HG03103 (cell line): ENCODE measurements at regions not wholly inside any gene's neighbourhood (a gene's known extent, or its start where the extent isn't known, plus 50 kb on each side); places are given as distances from the start of the nearest gene placed in this dataset.

Source experiments
- ATAC-seq: cut with Tn5 transposase; IDR thresholded peaks from one replicate; pipeline ENCODE4 v1.9.1; 2021; ENCODE audit warnings: low read depth; ENCODE audit not compliant: unreplicated experiment

DNA sequence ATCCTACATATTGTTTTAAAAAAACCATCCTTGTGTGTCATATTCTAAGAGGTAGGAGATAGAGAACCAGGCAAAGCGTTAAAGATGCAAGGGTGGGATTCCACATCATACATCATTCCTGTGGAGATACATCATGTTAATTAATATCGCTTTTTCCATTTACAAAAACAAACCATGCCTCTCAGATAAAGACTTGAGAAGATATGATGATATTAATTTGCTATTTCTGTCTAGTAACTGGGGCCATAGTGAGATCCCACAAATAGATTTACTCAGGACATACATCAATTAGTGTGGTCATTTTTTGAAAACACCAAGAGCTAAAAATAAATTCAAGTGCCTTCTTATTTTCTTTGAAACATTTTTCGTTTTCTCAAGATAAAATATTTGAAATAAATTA, 165.4 kb upstream of the TARS1 start:
- no peak for ATAC-seq

GRCh38 chr5:33275921-33276627, 164.7 kb upstream of the TARS1 start:
- no peak for ATAC-seq

DNA sequence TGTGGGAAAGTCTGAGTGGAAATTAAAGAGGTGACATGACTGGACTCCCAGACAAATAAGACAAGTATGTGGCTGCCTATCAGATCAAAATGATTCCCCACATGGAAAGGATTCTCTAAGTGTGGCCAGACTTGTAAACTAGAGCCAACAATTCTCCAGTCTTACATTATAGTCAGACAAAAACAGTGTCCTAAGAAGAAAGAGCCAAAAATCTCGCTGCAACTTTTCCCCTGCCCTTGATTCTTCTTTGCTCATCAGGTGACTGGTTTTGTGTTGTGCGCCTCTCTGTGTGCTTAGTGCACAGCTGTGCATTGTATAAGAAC, 164.2 kb upstream of the TARS1 start:
- no peak for ATAC-seq

DNA sequence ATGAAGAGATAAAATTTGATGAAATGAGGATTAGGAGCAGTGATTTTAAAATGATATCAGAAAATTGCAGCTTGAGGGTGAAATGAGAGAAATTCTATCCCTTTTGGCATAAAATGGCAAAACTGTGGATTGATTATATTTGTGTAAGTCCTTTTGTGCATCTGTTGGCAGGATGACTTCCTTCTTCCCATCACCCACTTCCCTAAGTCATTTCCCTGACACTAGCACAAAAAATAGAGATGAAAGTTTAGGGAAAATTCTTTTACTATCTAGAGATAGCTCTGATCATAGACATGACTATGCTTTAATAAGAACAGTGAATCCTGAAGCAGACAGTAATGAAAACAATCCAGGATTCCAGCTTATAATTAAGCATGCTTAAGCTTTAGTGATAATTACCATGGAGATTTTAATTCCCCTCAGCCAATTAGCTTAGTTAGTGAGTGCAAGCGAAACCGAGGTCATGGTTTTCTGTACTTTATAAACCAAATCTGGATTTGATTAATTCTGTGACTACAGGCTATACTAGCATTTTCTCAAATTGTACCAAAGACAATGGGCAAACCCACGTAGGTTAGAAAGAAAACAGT, 163.6 kb upstream of the TARS1 start:
- no peak for ATAC-seq

DNA sequence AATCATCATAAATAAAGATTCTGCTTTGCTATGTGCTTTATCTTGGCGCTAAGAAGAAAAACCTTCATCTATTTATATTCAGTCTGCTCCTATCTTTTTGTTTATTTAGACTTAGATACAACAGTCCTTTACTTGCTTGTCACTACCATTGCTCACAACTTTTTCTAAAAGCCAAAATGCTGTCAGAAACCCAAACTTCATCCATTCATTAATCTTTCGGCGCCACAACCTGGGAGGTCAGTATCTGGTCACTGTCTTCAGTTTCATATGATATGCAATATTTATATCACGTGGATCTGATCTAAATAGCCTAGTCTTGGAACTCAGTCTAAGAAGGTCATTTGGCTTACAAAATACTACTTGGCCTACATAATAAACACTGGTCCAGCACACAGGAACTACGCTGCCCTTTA, 159.3 kb upstream of the TARS1 start:
- ATAC-seq: no peak

DNA sequence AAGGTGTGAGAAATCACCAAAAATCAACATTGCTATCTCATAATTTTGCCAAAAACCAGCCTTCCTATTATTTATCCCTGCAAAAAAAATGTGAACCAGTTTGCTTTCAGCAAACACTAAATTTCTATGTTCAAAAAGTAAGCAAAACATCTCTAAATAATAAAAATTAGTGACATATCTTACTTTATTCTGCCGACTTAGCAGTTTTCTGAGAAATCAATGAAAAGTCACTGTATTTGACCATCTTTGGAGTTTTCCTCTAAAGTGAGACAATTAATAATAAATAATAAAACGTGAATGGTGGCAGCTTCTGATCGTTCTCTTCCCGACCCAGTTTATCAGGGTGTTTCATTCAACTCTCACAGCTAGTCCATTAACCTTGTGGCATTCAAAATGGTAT, 158.6 kb upstream of the TARS1 start:
- ATAC-seq: no peak

DNA sequence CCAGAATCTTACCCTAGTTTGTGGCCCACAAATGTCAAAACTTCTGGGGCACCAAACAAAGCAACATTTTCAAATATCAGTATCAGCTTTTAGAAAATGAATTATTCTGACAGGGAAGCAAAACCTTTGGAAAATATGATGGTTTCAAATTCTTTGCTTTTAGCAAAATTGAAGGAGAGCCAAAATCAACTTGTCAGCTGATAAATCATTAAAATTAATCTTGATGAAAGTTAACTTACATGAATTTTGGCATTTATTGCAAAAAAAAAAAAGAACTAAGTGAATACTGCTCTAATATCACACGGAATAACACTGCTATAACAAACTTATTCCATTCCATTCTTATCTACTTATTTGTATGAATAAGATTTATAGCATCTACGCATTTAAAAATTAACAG, 158.1 kb upstream of the TARS1 start:
- no peak for ATAC-seq

DNA sequence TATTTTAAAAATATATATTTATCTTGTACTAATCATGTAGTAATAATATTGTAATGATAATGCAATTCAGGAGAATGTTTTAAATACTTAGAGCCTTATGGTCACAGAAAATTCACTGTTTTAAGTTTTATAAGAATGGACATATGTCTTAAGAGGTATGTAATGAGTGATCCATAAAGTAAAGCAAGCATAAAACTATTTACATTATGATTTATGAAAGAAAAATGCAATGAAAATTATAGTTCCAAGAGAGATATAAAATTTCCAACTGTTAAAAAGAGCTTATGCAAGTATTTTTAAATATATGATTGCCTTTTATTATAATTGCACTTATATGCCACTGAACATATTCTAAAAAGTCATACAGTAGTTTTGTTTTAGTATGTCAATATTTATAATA, 157.5 kb upstream of the TARS1 start:
- no peak for ATAC-seq

GRCh38 chr5:33284681-33285080, 156.1 kb upstream of the TARS1 start:
- ATAC-seq: no peak

GRCh38 chr5:33287242-33287641, 153.5 kb upstream of the TARS1 start:
- ATAC-seq: no peak

DNA sequence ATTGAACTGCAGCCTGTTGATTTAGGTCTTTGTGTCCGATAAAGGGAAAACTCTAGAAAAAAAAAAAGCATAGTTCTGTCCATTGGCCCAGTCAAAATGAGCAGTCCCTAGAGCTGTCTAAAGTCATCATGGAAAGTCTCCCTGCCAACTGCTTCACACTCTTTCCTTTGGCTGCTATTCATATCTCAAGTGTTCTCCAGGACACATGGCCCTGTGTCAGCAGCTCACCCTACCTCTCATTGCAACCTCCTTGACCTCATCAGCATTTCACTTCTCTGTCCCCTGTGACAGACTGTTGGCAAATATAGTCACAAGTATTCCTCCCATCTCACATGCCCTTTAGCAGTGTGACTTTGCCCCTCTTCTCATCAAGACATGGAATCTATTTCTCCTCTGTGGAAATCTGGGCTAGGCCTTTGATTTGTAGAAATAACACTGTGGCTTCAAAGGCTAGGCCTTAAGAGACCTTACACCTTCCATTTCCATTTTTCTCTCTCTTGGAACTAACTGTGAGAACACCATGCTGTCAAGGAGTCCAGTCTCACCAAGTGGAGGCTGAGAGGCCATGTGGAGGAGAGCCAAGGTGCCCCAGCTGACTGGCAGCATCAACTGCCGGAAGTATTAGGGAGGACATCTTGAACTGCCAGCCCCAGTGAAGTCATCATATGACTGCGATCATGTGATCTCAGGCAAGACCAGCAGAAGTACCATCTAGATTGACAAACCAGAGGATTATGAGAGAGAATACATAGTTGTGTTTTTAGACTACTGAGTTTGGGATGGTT, 149.4 kb upstream of the TARS1 start:
- no peak for ATAC-seq

- no peak for ATAC-seq
Observed at GRCh38 chr5:33297760-33298216, 143.0 kb upstream of the TARS1 start.

- ATAC-seq: peak; percentile 43
Observed at GRCh38 chr5:33299621-33300208, 141.1 kb upstream of the TARS1 start.

DNA sequence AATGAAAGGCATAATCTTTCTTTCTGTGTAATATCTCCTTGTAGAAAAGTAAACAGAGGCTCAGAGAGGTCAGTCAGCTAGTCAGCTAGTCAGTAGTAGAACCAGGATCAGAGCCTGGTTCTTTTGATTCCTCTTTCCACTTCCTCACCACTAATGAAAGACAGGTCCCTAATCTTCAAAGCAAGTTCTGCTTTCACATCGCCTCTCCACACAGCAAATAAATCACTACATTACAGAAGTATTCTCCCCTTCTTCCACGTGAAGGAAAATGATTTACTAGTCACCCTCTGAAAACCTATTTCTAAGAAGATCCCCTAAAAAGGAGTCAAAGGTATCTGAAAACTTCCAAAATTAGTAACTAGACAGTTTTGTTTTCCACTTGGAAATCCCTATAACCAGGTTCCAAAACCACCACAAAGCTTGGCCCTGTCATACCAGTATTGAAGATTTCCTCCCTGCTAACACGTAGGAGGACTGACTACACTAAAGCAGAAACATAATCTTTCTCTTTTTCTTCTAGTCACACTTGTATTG, 140.5 kb upstream of the TARS1 start:
- ATAC-seq: peak; percentile 73

- no peak for ATAC-seq
Observed at GRCh38 chr5:33303579-33304095, 137.1 kb upstream of the TARS1 start.

DNA sequence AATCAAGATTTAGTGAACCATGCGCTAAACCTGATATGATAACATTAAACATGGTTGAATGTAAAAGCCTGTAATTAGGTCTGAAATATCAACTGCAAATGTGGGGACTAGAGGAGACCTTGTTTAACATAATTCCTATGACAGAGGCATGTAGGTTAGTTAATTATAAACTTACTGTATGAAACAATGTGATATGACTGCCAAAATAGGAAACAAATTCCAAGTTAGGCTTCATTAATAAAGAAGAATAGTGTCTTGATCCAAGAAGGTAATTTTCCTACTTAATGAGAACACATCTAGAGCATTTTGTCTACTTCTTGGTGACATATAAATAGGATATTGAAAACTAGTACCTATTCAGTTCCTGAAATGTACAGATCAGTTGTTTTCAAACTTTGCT, 136.2 kb upstream of the TARS1 start:
- ATAC-seq: no peak

- no peak for ATAC-seq
Observed at GRCh38 chr5:33305572-33305971, 135.2 kb upstream of the TARS1 start.

- no peak for ATAC-seq
Observed at GRCh38 chr5:33306758-33307157, 134.0 kb upstream of the TARS1 start.

- ATAC-seq: no peak
Observed at GRCh38 chr5:33308586-33308985, 132.2 kb upstream of the TARS1 start.

GRCh38 chr5:33309068-33309467, 131.7 kb upstream of the TARS1 start:
- no peak for ATAC-seq
